HG03103 (cell line): ENCODE measurements at regions not wholly inside any gene's neighbourhood (a gene's known extent, or its start where the extent isn't known, plus 50 kb on each side); places are given as distances from the start of the nearest gene placed in this dataset.
"Not testable (repeated sequence)": the region's sequence is repeated elsewhere in the genome, so short reads cannot be mapped to it uniquely, and the experiment has no call there.

ENCODE experiments used
- ATAC-seq: cut with Tn5 transposase; IDR thresholded peaks from one replicate; pipeline ENCODE4 v1.9.1; 2021; ENCODE audit warnings: low read depth; ENCODE audit not compliant: unreplicated experiment

GRCh38 chr10:52472406-52473146, 158.5 kb downstream of the DKK1 start:
- ATAC-seq = no peak

GRCh38 chr10:52474265-52474664, 160.2 kb downstream of the DKK1 start:
- no peak for ATAC-seq

GRCh38 chr10:52477305-52477704, 163.2 kb downstream of the DKK1 start:
- ATAC-seq = no peak

GRCh38 chr10:52479567-52479966, 165.5 kb downstream of the DKK1 start:
- no peak for ATAC-seq

- ATAC-seq = no peak
These were observed 168.0 kb downstream of the DKK1 start for GRCh38 chr10:52481986-52482555.

GRCh38 chr10:52483587-52483986, 169.5 kb downstream of the DKK1 start:
- ATAC-seq = peak; percentile 58

- ATAC-seq = no peak
These were observed 170.4 kb downstream of the DKK1 start for GRCh38 chr10:52484206-52485065.

GRCh38 chr10:52485462-52485861, 171.4 kb downstream of the DKK1 start:
- no peak for ATAC-seq

- ATAC-seq = no peak
These were observed 172.9 kb downstream of the DKK1 start for GRCh38 chr10:52486840-52487611.

GRCh38 chr10:52488606-52489485, 174.8 kb downstream of the DKK1 start:
- ATAC-seq = no peak

GRCh38 chr10:52491246-52491995, 177.3 kb downstream of the DKK1 start:
- no peak for ATAC-seq

GRCh38 chr10:52499281-52499680, 185.2 kb downstream of the DKK1 start:
- ATAC-seq = no peak

- ATAC-seq = no peak
These were observed 186.4 kb downstream of the DKK1 start for GRCh38 chr10:52500476-52500875.

- ATAC-seq = no peak
These were observed 188.2 kb downstream of the DKK1 start for GRCh38 chr10:52502237-52502636.

GRCh38 chr10:52505341-52505740, 191.3 kb downstream of the DKK1 start:
- not testable (repeated sequence) for ATAC-seq

GRCh38 chr10:52514481-52514880, 200.4 kb downstream of the DKK1 start:
- no peak for ATAC-seq

GRCh38 chr10:52517012-52517411, 202.9 kb downstream of the DKK1 start:
- ATAC-seq = no peak

GRCh38 chr10:52523696-52524095, 209.6 kb downstream of the DKK1 start:
- no peak for ATAC-seq

GRCh38 chr10:52525761-52526160, 211.7 kb downstream of the DKK1 start:
- ATAC-seq = no peak
